ENCODE measurements at regions not wholly inside any gene's neighbourhood (a gene's known extent, or its start where the extent isn't known, plus 50 kb on each side); places are given as distances from the start of the nearest gene placed in this dataset.

- POLR2A ChIA-PET, result interaction anchor here in 1 of 2 donors (0.6 kb wide), 1 partner anchor 1849 kb away, joined by 3 read pairs; no protein-coding TSS in a partner anchor
- no CpG with 5 or more reads among the region's 2 CpGs for WGBS (ENCODE audit: insufficient coverage)
- ATAC-seq (replicated peaks in 1 of 4), result no peak
Measured at GRCh38 chr6:113458368-113459010, 398.7 kb upstream of the MARCKS start.

GRCh38 chr6:113461153-113461932 lies 395.8 kb upstream of the MARCKS start:
- CTCF ChIA-PET, result interaction anchor here in 1 of 2 donors (0.6 kb wide), 1 partner anchor 36 kb away, joined by 3 read pairs; no protein-coding TSS in a partner anchor

More at GRCh38 chr6:113458368-113459010, 398.7 kb upstream of the MARCKS start:
- Mint-ChIP-seq H3K4me3 (no peak overlapping the region), H3K9me3 (no peaks in the 10 kb centered on the region), H3K27ac (no peak overlapping the region), H3K27me3 (peaks cover 0 to 3% of the 10 kb centered on the region in 2 donors), H3K4me1 (no peaks in the 10 kb centered on the region), H3K36me3 (no peaks in the 10 kb centered on the region)
- CTCF ChIA-PET, result no interaction called here
- Histone ChIP-seq H3K27ac (ENCODE audit: low read length) (no peak overlapping the region), H3K27me3 (replicated peaks in 1 of 2; ENCODE audit: control insufficient read depth in 2 of 2, extremely low read depth in 1 of 2, insufficient read depth in 2 of 2, low read length in 1 of 2) (no peaks in the 10 kb centered on the region), H3K4me1 (ENCODE audit: control insufficient read depth in 1 of 2, extremely low read depth in 1 of 2, insufficient read depth in 2 of 2, low read length in 2 of 2) (no peaks in the 10 kb centered on the region), H3K4me3 (ENCODE audit: control insufficient read depth in 1 of 2, extremely low read depth in 1 of 2, low read length in 1 of 2) (no peak overlapping the region), H3K9me3 (no peaks in the 10 kb centered on the region), H3K36me3 (ENCODE audit: control insufficient read depth in 2 of 2, extremely low read depth in 1 of 2, insufficient read depth in 1 of 2, low read length in 1 of 2) (no peaks in the 10 kb centered on the region)
- no peak for DNase-seq

GRCh38 chr6:113464536-113464935 lies 392.6 kb upstream of the MARCKS start:
- Histone ChIP-seq H3K9me3 (no peaks in the 10 kb centered on the region), H3K27me3 (replicated peaks in 1 of 2; ENCODE audit: control insufficient read depth in 2 of 2, extremely low read depth in 1 of 2, insufficient read depth in 2 of 2, low read length in 1 of 2) (no peaks in the 10 kb centered on the region), H3K4me3 (ENCODE audit: control insufficient read depth in 1 of 2, extremely low read depth in 1 of 2, low read length in 1 of 2) (no peak overlapping the region), H3K27ac (ENCODE audit: low read length) (no peak overlapping the region), H3K4me1 (ENCODE audit: control insufficient read depth in 1 of 2, extremely low read depth in 1 of 2, insufficient read depth in 2 of 2, low read length in 2 of 2) (no peaks in the 10 kb centered on the region), H3K36me3 (ENCODE audit: control insufficient read depth in 2 of 2, extremely low read depth in 1 of 2, insufficient read depth in 1 of 2, low read length in 1 of 2) (no peaks in the 10 kb centered on the region)
- no peak overlapping the region for H3K4me3 Mint-ChIP-seq
- ChIA-PET CTCF (no interaction called here), POLR2A (no interaction called here)
- H3K36me3 Mint-ChIP-seq, result no peaks in the 10 kb centered on the region
- ATAC-seq (replicated peaks in 1 of 4), result no peak
- no peak for DNase-seq
- H3K27me3 Mint-ChIP-seq, result peaks cover 0 to 3% of the 10 kb centered on the region in 2 donors
- no peaks in the 10 kb centered on the region for H3K4me1 Mint-ChIP-seq
- H3K9me3 Mint-ChIP-seq, result peaks cover 0 to 10% (median 2%) of the 10 kb centered on the region in 3 donors
- no peak overlapping the region for H3K27ac Mint-ChIP-seq
- no CpG with 5 or more reads among the region's 3 CpGs for WGBS (ENCODE audit: insufficient coverage)

More at GRCh38 chr6:113461153-113461932, 395.8 kb upstream of the MARCKS start:
- Histone ChIP-seq H3K4me1 (ENCODE audit: control insufficient read depth in 1 of 2, extremely low read depth in 1 of 2, insufficient read depth in 2 of 2, low read length in 2 of 2) (no peaks in the 10 kb centered on the region), H3K9me3 (no peaks in the 10 kb centered on the region), H3K27ac (ENCODE audit: low read length) (no peak overlapping the region), H3K4me3 (ENCODE audit: control insufficient read depth in 1 of 2, extremely low read depth in 1 of 2, low read length in 1 of 2) (no peak overlapping the region), H3K36me3 (ENCODE audit: control insufficient read depth in 2 of 2, extremely low read depth in 1 of 2, insufficient read depth in 1 of 2, low read length in 1 of 2) (no peaks in the 10 kb centered on the region), H3K27me3 (replicated peaks in 1 of 2; ENCODE audit: control insufficient read depth in 2 of 2, extremely low read depth in 1 of 2, insufficient read depth in 2 of 2, low read length in 1 of 2) (no peaks in the 10 kb centered on the region)
- no peaks in the 10 kb centered on the region for H3K4me1 Mint-ChIP-seq
- no peak for ATAC-seq (replicated peaks in 1 of 4)
- no peaks in the 10 kb centered on the region for H3K9me3 Mint-ChIP-seq
- POLR2A ChIA-PET, result no interaction called here
- H3K4me3 Mint-ChIP-seq, result no peak overlapping the region
- WGBS (ENCODE audit: insufficient coverage), result no CpG with 5 or more reads among the region's 4 CpGs
- no peak overlapping the region for H3K27ac Mint-ChIP-seq
- H3K27me3 Mint-ChIP-seq, result peaks cover 0 to 3% of the 10 kb centered on the region in 2 donors
- H3K36me3 Mint-ChIP-seq, result no peaks in the 10 kb centered on the region
- no peak for DNase-seq

- H3K36me3 ChIP-seq (ENCODE audit: control insufficient read depth in 2 of 2, extremely low read depth in 1 of 2, insufficient read depth in 1 of 2, low read length in 1 of 2), result no peaks in the 10 kb centered on the region
- CTCF ChIA-PET, result no interaction called here
- Mint-ChIP-seq H3K9me3 (peaks cover 0 to 10% (median 2%) of the 10 kb centered on the region in 3 donors), H3K27ac (no peak overlapping the region), H3K36me3 (no peaks in the 10 kb centered on the region), H3K4me1 (no peaks in the 10 kb centered on the region), H3K27me3 (peaks cover 0 to 3% of the 10 kb centered on the region in 2 donors), H3K4me3 (no peak overlapping the region)
- H3K27ac ChIP-seq (ENCODE audit: low read length), result no peak overlapping the region
- DNase-seq (no peak), ATAC-seq (replicated peaks in 1 of 4) (no peak)
- H3K9me3 ChIP-seq, result no peaks in the 10 kb centered on the region
- no peaks in the 10 kb centered on the region for H3K27me3 ChIP-seq (replicated peaks in 1 of 2; ENCODE audit: control insufficient read depth in 2 of 2, extremely low read depth in 1 of 2, insufficient read depth in 2 of 2, low read length in 1 of 2)
- POLR2A ChIA-PET, result no interaction called here
- WGBS (ENCODE audit: insufficient coverage), result no CpG with 5 or more reads among the region's 3 CpGs
- no peak overlapping the region for H3K4me3 ChIP-seq (ENCODE audit: control insufficient read depth in 1 of 2, extremely low read depth in 1 of 2, low read length in 1 of 2)
- no peaks in the 10 kb centered on the region for H3K4me1 ChIP-seq (ENCODE audit: control insufficient read depth in 1 of 2, extremely low read depth in 1 of 2, insufficient read depth in 2 of 2, low read length in 2 of 2)
Measured at GRCh38 chr6:113464960-113465359, 392.2 kb upstream of the MARCKS start.

GRCh38 chr6:113466526-113466925 lies 390.6 kb upstream of the MARCKS start:
- Histone ChIP-seq H3K4me1 (ENCODE audit: control insufficient read depth in 1 of 2, extremely low read depth in 1 of 2, insufficient read depth in 2 of 2, low read length in 2 of 2) (no peaks in the 10 kb centered on the region), H3K4me3 (ENCODE audit: control insufficient read depth in 1 of 2, extremely low read depth in 1 of 2, low read length in 1 of 2) (no peak overlapping the region), H3K9me3 (no peaks in the 10 kb centered on the region), H3K27ac (ENCODE audit: low read length) (no peak overlapping the region), H3K36me3 (ENCODE audit: control insufficient read depth in 2 of 2, extremely low read depth in 1 of 2, insufficient read depth in 1 of 2, low read length in 1 of 2) (no peaks in the 10 kb centered on the region), H3K27me3 (replicated peaks in 1 of 2; ENCODE audit: control insufficient read depth in 2 of 2, extremely low read depth in 1 of 2, insufficient read depth in 2 of 2, low read length in 1 of 2) (no peaks in the 10 kb centered on the region)
- H3K9me3 Mint-ChIP-seq, result peaks cover 0 to 13% (median 8%) of the 10 kb centered on the region in 3 donors
- H3K27me3 Mint-ChIP-seq, result peaks cover 0 to 3% of the 10 kb centered on the region in 2 donors
- 80% methylated on average over 1 of the region's 4 CpGs for WGBS (ENCODE audit: insufficient coverage)
- DNase-seq, result no peak
- ChIA-PET CTCF (interaction anchor here in 1 of 2 donors (0.6 kb wide), 1 partner anchor 190 kb away, joined by 3 read pairs; no protein-coding TSS in a partner anchor), POLR2A (no interaction called here)
- no peaks in the 10 kb centered on the region for H3K36me3 Mint-ChIP-seq
- H3K27ac Mint-ChIP-seq, result no peak overlapping the region
- no peak for ATAC-seq (replicated peaks in 1 of 4)
- H3K4me3 Mint-ChIP-seq, result no peak overlapping the region
- no peaks in the 10 kb centered on the region for H3K4me1 Mint-ChIP-seq

GRCh38 chr6:113475392-113475791 lies 381.8 kb upstream of the MARCKS start:
- Histone ChIP-seq H3K27me3 (replicated peaks in 1 of 2; ENCODE audit: control insufficient read depth in 2 of 2, extremely low read depth in 1 of 2, insufficient read depth in 2 of 2, low read length in 1 of 2) (no peaks in the 10 kb centered on the region), H3K36me3 (ENCODE audit: control insufficient read depth in 2 of 2, extremely low read depth in 1 of 2, insufficient read depth in 1 of 2, low read length in 1 of 2) (no peaks in the 10 kb centered on the region), H3K27ac (ENCODE audit: low read length) (no peak overlapping the region), H3K4me1 (ENCODE audit: control insufficient read depth in 1 of 2, extremely low read depth in 1 of 2, insufficient read depth in 2 of 2, low read length in 2 of 2) (no peaks in the 10 kb centered on the region), H3K9me3 (no peaks in the 10 kb centered on the region), H3K4me3 (ENCODE audit: control insufficient read depth in 1 of 2, extremely low read depth in 1 of 2, low read length in 1 of 2) (no peak overlapping the region)
- ChIA-PET CTCF (no interaction called here), POLR2A (no interaction called here)
- Mint-ChIP-seq H3K4me1 (no peaks in the 10 kb centered on the region), H3K36me3 (no peaks in the 10 kb centered on the region), H3K9me3 (peaks cover 9 to 15% (median 11%) of the 10 kb centered on the region in 3 donors), H3K27me3 (no peaks in the 10 kb centered on the region), H3K27ac (no peak overlapping the region), H3K4me3 (no peak overlapping the region)
- no peak for DNase-seq
- 85% methylated on average over 1 of the region's 1 CpG for WGBS (ENCODE audit: insufficient coverage)
- no peak for ATAC-seq (replicated peaks in 1 of 4)
